ENCODE measurements at regions not wholly inside any gene's neighbourhood (a gene's known extent, or its start where the extent isn't known, plus 50 kb on each side); places are given as distances from the start of the nearest gene placed in this dataset.

- no peak for FAIRE-seq
- no peak for DNase-seq (ENCODE audit: insufficient read length, low spot score)
- TF ChIP-seq, protein P1, sequence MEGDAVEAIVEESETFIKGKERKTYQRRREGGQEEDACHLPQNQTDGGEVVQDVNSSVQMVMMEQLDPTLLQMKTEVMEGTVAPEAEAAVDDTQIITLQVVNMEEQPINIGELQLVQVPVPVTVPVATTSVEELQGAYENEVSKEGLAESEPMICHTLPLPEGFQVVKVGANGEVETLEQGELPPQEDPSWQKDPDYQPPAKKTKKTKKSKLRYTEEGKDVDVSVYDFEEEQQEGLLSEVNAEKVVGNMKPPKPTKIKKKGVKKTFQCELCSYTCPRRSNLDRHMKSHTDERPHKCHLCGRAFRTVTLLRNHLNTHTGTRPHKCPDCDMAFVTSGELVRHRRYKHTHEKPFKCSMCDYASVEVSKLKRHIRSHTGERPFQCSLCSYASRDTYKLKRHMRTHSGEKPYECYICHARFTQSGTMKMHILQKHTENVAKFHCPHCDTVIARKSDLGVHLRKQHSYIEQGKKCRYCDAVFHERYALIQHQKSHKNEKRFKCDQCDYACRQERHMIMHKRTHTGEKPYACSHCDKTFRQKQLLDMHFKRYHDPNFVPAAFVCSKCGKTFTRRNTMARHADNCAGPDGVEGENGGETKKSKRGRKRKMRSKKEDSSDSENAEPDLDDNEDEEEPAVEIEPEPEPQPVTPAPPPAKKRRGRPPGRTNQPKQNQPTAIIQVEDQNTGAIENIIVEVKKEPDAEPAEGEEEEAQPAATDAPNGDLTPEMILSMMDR (IDR thresholded peaks at IDR 0.05; ENCODE audit: insufficient read depth, missing control alignments) = no peak
These were observed 286.0 kb upstream of the CDH4 start for GRCh38 chr20:60966031-60966430.

GRCh38 chr20:60966766-60967165 lies 285.3 kb upstream of the CDH4 start:
- TF ChIP-seq, protein P1 (IDR thresholded peaks at IDR 0.05; ENCODE audit: insufficient read depth, missing control alignments) = no peak
- FAIRE-seq = no peak
- no peak for DNase-seq (ENCODE audit: insufficient read length, low spot score)

GRCh38 chr20:60967431-60968316 lies 284.4 kb upstream of the CDH4 start:
- FAIRE-seq = no peak
- DNase-seq (ENCODE audit: insufficient read length, low spot score) = no peak

GRCh38 chr20:60968853-60969720 lies 283.0 kb upstream of the CDH4 start:
- TF ChIP-seq, protein P1 (IDR thresholded peaks at IDR 0.05; ENCODE audit: insufficient read depth, missing control alignments) = no peak
- DNase-seq (ENCODE audit: insufficient read length, low spot score) = no peak
- no peak for FAIRE-seq

More at GRCh38 chr20:60967431-60968316, 284.4 kb upstream of the CDH4 start:
- TF ChIP-seq, protein P1 (IDR thresholded peaks at IDR 0.05; ENCODE audit: insufficient read depth, missing control alignments) = no peak

DNA sequence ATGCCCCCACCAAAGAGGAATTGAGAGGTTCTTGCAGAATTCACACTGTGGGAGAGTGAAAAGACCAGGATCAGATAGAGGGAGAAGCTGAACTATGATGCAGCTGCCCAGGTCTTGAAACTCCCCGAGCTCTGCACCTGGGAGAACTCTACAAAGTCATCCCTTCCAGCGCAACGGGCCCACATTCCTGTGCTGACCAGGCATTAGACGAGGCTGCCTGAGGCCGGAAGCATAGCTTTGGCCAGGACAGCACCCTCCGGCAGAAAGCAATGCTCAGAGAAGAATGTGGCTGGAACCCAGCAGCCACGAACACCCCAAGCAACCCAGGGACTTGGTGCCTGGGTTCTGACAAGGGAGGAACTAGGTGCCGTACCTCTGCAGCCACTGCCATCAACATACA lies 281.5 kb upstream of the CDH4 start:
- FAIRE-seq = no peak
- TF ChIP-seq, protein P1 (IDR thresholded peaks at IDR 0.05; ENCODE audit: insufficient read depth, missing control alignments) = no peak
- no peak for DNase-seq (ENCODE audit: insufficient read length, low spot score)

GRCh38 chr20:60974022-60974421 lies 278.0 kb upstream of the CDH4 start:
- DNase-seq (ENCODE audit: insufficient read length, low spot score) = no peak
- TF ChIP-seq, protein P1 (IDR thresholded peaks at IDR 0.05; ENCODE audit: insufficient read depth, missing control alignments) = no peak
- FAIRE-seq = no peak

Data from D721Med (cell line).